Lower leg skin (tissue), 3 donors: ENCODE measurements at regions not wholly inside any gene's neighbourhood (a gene's known extent, or its start where the extent isn't known, plus 50 kb on each side); places are given as distances from the start of the nearest gene placed in this dataset.

Source experiments
- CTCF ChIP-seq, 3 donors: fragments of 450-650 bp; IDR thresholded peaks; one replicate each; pipeline ENCODE4 v1.5.1; 2016; ENCODE audit warnings: antibody characterized with exemption in 3 of 3, mild to moderate bottlenecking in 3 of 3, moderate library complexity in 2 of 3
- POLR2A ChIP-seq, 2 donors: fragments of 450-650 bp; IDR thresholded peaks; one replicate each; pipeline ENCODE4 v1.6.1; 2016 to 2017; ENCODE audit warnings: antibody characterized with exemption in 2 of 2, mild to moderate bottlenecking in 1 of 2, moderate library complexity in 1 of 2

DNA sequence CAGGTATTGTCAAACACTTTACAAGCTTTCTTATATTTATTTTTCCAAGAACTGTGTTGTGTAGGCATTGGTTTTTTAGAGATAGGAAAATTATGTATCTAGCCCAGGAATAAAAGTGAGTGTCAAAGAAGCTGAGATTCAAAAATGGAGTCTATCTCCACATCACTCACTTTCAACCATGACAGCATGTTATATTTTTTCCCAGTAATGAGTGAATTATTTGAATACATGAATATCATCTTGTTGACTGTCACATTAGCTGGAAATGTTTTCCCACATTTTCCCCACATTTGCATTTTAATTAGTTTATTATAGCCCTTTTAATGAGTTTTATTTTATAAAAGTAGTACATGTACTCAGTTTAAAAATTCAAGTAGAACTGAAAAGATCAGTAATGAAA is 693.7 kb downstream of the PCDH18 start:
- TF ChIP-seq CTCF (IDR thresholded peaks at IDR 0.05) (no peak), POLR2A (IDR thresholded peaks at IDR 0.05) (no peak)
